Bronchial epithelial cell (primary cell): ENCODE measurements at regions not wholly inside any gene's neighbourhood (a gene's known extent, or its start where the extent isn't known, plus 50 kb on each side); places are given as distances from the start of the nearest gene placed in this dataset.

Experiments used
- DNase-seq: peaks from one replicate; pipeline ENCODE4 v3.0.0-alpha.2; 2010; ENCODE audit warnings: low read depth
- FAIRE-seq: peaks from 2 replicates; lab custom pipeline; 2011; peaks lifted over from hg19 to GRCh38; lab: Jason Lieb, UNC
- H3K27me3 ChIP-seq: 2 replicates; pipeline ENCODE4 v1.5.1; 2011; ENCODE audit warnings: low read length; ENCODE audit not compliant: control insufficient read depth, insufficient read depth
- H3K36me3 ChIP-seq: 2 replicates; pipeline ENCODE4 v1.5.1; 2011; ENCODE audit warnings: low read length; ENCODE audit not compliant: control insufficient read depth, insufficient read depth
- H3K4me3 ChIP-seq: 2 replicates; pipeline ENCODE4 v1.5.1; 2011; ENCODE audit warnings: mild to moderate bottlenecking, low read depth, low read length, control low read depth
- TF ChIP-seq, protein P1 (sequence below): IDR thresholded peaks from 2 replicates; pipeline ENCODE4 v1.5.1; 2011; ENCODE audit warnings: mild to moderate bottlenecking, moderate library complexity, low read length, control low read depth, inconsistent platforms; ENCODE audit not compliant: insufficient read depth, severe bottlenecking

DNA sequence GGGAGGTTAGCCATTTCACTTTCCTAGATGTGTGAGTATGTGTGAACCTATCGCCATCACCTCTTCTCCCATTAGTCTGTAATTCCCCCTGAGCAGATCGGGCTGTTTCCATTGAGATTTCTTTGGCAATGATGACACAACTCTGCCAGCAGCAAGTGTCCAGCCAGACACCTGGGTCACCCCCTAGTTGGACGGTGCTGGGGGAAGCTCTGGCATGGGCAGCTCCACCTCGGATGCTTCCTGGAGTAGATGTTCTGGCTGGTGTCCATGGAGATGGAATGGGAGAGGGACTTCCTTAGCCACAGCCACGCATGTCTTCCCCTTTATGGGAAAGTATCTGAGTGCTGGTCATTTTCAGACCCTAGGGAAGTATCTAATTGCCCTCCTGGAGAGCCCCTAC is 247.9 kb upstream of the RPL38 start:
- FAIRE-seq (no peak), DNase-seq (no peak)
- H3K36me3 ChIP-seq: no peaks in the 10 kb centered on the region
- no peak overlapping the region for H3K4me3 ChIP-seq
- peaks cover 5% of the 10 kb centered on the region for H3K27me3 ChIP-seq
- TF ChIP-seq, protein P1, sequence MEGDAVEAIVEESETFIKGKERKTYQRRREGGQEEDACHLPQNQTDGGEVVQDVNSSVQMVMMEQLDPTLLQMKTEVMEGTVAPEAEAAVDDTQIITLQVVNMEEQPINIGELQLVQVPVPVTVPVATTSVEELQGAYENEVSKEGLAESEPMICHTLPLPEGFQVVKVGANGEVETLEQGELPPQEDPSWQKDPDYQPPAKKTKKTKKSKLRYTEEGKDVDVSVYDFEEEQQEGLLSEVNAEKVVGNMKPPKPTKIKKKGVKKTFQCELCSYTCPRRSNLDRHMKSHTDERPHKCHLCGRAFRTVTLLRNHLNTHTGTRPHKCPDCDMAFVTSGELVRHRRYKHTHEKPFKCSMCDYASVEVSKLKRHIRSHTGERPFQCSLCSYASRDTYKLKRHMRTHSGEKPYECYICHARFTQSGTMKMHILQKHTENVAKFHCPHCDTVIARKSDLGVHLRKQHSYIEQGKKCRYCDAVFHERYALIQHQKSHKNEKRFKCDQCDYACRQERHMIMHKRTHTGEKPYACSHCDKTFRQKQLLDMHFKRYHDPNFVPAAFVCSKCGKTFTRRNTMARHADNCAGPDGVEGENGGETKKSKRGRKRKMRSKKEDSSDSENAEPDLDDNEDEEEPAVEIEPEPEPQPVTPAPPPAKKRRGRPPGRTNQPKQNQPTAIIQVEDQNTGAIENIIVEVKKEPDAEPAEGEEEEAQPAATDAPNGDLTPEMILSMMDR: no peak

DNA sequence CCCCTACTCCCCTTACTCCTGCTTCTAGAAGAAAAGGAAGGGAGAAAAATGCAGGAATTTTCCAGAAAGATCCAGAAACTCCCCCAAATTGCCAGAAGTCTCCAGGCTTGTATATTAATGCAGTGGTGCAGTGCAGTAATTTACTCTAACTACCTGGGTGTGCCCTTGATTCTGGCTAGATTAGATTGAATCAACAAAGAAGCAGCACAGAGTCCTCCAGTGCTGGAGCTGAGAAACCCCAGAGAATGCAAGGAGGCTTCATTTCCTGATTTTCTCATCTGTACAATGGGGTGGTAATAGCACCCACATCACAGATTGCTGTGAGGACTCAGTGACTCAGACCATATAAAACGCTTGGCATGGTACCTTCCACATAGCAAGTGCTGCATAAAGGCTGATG is 247.3 kb upstream of the RPL38 start:
- FAIRE-seq (no peak), DNase-seq (no peak)
- Histone ChIP-seq H3K36me3 (no peaks in the 10 kb centered on the region), H3K4me3 (no peak overlapping the region), H3K27me3 (peaks cover 5% of the 10 kb centered on the region)
- TF ChIP-seq, protein P1: no peak

GRCh38 chr17:73956595-73957465 is 246.6 kb upstream of the RPL38 start:
- TF ChIP-seq, protein P1: peak; percentile 41
- Histone ChIP-seq H3K36me3 (no peaks in the 10 kb centered on the region), H3K4me3 (no peak overlapping the region), H3K27me3 (peaks cover 3% of the 10 kb centered on the region)
- no peak for FAIRE-seq
- peak; percentile 17 for DNase-seq

- H3K4me3 ChIP-seq: no peak overlapping the region
- H3K36me3 ChIP-seq: no peaks in the 10 kb centered on the region
- peak; percentile 62 for FAIRE-seq
- TF ChIP-seq, protein P1: no peak
- no peaks in the 10 kb centered on the region for H3K27me3 ChIP-seq
- no peak for DNase-seq
Measured at GRCh38 chr17:73957564-73957963, 245.9 kb upstream of the RPL38 start.

DNA sequence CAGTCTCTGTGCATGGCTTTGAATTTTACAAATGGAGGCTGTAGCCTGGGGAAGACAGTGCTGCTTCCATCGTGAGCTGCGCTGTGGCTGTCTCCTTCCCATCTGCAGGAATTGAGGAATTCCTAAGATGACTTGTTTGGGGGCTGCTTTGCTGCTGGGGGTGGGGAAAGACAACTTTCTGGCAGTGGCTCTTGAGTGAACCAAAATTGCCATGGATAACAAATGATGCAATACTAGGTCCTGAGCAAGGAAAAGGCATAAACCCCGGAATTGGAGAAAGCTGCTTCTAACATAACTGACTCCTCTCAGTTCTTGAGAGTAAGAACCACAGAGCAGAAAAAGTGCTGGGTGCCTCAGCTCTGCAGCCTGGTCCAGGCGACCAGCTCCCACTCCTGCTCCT is 245.0 kb upstream of the RPL38 start:
- FAIRE-seq (no peak), DNase-seq (no peak)
- Histone ChIP-seq H3K4me3 (no peak overlapping the region), H3K27me3 (no peaks in the 10 kb centered on the region), H3K36me3 (no peaks in the 10 kb centered on the region)
- TF ChIP-seq, protein P1: no peak

- TF ChIP-seq, protein P1: no peak
- FAIRE-seq (no peak), DNase-seq (no peak)
- H3K27me3 ChIP-seq: no peaks in the 10 kb centered on the region
- no peaks in the 10 kb centered on the region for H3K36me3 ChIP-seq
- H3K4me3 ChIP-seq: no peak overlapping the region
Measured at GRCh38 chr17:73960469-73960868, 243.0 kb upstream of the RPL38 start.
